GM12865 (cell line): ENCODE measurements at regions not wholly inside any gene's neighbourhood (a gene's known extent, or its start where the extent isn't known, plus 50 kb on each side); places are given as distances from the start of the nearest gene placed in this dataset.

Experiments
- DNase-seq: peaks from one replicate; pipeline ENCODE4 v3.0.0; 2010; ENCODE audit warnings: low read depth
- H3K4me3 ChIP-seq: 2 replicates; pipeline ENCODE4 v1.5.1; 2011; ENCODE audit warnings: mild to moderate bottlenecking, low read depth, low read length, control low read depth
- TF ChIP-seq, protein P1 (sequence below): IDR thresholded peaks from 2 replicates; pipeline ENCODE4 v1.5.1; 2011; ENCODE audit warnings: low read length, control low read depth, low read depth, inconsistent platforms; ENCODE audit not compliant: insufficient read depth; ENCODE audit errors: missing control alignments

DNA sequence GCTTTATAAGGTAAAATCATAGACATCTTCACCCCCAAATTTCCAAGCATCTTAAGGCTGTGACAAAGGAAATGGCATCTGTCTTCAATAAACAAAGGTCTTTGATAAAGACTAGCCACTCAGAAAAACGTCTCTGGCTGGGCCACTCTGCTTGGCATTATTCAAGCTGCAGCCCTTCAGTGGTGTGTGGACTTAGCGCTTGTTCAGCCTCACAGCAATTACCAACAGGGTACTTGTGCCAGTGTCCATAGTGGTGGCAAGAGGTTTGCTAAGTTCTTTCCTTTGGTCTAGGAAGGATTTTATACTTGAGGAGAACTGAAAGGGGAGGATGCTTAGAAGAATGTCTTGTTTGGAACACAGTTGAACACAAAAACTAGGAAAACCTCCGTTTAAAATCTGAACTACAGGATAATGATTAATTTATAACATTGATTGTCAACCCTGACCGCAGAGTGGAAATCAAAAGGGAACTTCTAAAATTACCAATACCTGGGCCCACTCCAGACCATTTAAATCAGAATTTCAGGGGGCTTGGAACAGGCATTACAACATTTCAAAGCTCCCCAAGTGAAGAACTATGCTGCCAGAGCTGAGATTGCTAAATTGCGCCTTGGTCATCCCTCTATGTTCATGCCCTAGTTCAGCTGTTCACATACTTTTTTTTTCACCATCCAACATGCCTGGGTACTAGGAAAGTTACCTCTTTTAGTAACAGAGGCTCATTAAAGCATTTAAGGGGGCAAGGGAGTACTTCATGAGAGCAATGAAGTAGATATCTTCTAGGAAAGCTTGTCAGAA, 378.5 kb downstream of the FRK start:
- DNase-seq = no peak
- no peak overlapping the region for H3K4me3 ChIP-seq
- TF ChIP-seq, protein P1, sequence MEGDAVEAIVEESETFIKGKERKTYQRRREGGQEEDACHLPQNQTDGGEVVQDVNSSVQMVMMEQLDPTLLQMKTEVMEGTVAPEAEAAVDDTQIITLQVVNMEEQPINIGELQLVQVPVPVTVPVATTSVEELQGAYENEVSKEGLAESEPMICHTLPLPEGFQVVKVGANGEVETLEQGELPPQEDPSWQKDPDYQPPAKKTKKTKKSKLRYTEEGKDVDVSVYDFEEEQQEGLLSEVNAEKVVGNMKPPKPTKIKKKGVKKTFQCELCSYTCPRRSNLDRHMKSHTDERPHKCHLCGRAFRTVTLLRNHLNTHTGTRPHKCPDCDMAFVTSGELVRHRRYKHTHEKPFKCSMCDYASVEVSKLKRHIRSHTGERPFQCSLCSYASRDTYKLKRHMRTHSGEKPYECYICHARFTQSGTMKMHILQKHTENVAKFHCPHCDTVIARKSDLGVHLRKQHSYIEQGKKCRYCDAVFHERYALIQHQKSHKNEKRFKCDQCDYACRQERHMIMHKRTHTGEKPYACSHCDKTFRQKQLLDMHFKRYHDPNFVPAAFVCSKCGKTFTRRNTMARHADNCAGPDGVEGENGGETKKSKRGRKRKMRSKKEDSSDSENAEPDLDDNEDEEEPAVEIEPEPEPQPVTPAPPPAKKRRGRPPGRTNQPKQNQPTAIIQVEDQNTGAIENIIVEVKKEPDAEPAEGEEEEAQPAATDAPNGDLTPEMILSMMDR = no peak

DNA sequence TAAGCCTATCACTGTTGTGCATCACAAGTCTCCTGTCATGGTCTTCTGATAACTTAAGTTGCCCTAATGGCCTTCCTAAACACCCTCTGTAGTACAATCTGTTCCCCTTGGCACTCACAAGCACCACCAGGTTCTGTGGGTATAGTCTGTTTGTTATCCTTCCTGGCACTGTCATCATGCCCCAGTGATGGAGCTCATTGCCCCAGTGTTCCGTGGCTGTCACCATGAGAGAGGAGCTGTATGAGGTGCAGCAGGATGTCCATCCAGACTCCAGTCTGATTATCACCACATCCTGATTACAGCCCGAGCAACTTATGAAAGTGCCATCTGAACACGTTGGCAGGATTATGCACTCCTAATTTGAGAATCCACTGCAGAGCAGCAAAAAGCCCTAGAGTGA, 380.1 kb downstream of the FRK start:
- TF ChIP-seq, protein P1 = no peak
- no peak for DNase-seq
- no peak overlapping the region for H3K4me3 ChIP-seq

DNA sequence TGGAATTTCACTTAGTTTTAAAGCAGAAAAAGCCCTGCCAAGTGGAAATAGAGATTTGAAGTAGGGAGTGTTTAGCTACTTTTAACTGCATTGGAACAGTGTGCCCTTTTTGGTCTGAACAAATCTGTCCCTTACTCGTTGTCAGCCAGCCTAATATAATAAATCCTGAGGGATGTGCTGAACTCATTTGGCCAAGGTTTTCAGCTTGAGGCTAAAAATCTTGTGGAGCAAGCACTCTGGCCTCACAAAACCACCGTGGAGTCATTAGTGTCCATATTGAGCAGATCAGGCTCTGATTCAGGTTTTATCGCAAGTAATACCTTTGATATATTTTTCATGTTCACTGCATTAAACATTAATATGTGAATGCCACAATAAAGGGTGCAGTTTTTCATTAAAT, 383.5 kb downstream of the FRK start:
- DNase-seq = no peak
- no peak overlapping the region for H3K4me3 ChIP-seq
- TF ChIP-seq, protein P1 = no peak

DNA sequence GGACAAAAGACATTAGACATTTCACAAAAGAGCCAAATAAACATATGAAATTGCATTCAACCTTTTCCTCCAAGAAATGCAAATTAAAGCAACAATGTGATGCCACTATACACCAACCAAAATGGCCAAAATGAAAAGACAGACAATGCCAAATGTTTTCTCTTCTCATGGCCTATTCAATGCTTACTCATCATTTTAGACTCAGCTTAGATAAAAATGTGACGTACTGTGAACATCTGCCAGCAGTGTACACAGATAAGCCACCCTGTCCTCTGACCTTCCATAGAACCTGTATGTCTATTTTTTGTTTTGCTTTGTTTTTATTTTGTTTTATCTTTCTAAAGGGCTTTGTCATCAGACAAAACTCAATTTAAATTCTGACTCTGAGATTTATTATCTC, 385.2 kb downstream of the FRK start:
- TF ChIP-seq, protein P1 = no peak
- no peak for DNase-seq
- no peak overlapping the region for H3K4me3 ChIP-seq

DNA sequence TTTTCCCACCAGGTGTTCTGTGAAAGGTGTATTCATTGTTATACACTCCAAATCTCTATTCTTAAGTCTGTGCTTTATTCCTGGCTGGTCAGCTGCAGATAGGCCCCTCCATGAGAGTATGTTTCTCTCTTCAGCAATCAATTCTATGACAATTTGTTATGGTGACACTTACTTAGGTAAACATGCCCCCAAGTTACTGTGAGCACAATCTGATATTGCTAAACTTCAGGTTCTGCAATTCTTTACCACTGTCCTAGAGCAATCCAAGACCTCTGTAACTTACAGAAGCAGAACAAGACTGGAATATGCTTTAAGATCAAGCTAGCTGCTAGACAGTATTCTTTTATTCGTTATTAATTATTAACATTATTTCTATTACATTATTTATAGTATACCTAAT, 391.9 kb downstream of the FRK start:
- no peak for DNase-seq
- H3K4me3 ChIP-seq = no peak overlapping the region
- TF ChIP-seq, protein P1 = no peak

DNA sequence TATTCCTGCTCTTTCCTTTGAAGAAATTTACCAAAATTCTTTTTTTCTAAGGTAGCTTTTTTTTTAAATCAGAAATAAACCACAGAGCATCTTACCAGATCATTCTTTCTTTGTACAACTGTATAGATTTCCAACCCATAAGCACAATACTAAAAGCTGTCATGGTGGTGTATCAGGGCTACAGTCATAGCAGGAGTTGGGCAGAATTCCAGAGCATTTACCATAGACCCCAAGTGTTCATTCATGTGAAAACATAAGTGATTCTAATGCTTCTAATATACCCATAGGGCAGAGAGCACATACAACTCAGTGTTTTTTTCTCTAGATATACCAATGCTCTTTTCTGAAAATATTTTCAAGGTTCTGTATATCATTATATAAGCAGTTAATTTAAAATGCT, 392.5 kb downstream of the FRK start:
- no peak for DNase-seq
- TF ChIP-seq, protein P1 = no peak
- H3K4me3 ChIP-seq = no peak overlapping the region
